Hepatocyte (in vitro differentiated cells): ENCODE measurements at regions not wholly inside any gene's neighbourhood (a gene's known extent, or its start where the extent isn't known, plus 50 kb on each side); places are given as distances from the start of the nearest gene placed in this dataset.
"Not testable (repeated sequence)": the region's sequence is repeated elsewhere in the genome, so short reads cannot be mapped to it uniquely, and the experiment has no call there.

Source experiments
- DNase-seq: peaks from one replicate; pipeline ENCODE4 v3.0.0-alpha.2; 2016; ENCODE audit warnings: low spot score
- H2AFZ ChIP-seq: fragments of 200-600 bp; sonication (generic); 2 replicates; pipeline ENCODE4 v1.6.0; 2016; ENCODE audit warnings: antibody characterized with exemption, mild to moderate bottlenecking
- H3K27ac ChIP-seq: fragments of 200-600 bp; sonication (generic); 2 replicates; pipeline ENCODE4 v1.5.1; 2016; ENCODE audit warnings: mild to moderate bottlenecking
- H3K27me3 ChIP-seq: fragments of 200-600 bp; sonication (generic); 2 replicates; pipeline ENCODE4 v1.6.1; 2016
- H3K36me3 ChIP-seq: fragments of 200-600 bp; sonication (generic); replicated peaks from 2 replicates; pipeline ENCODE4 v1.5.1; 2016; ENCODE audit warnings: low read depth; ENCODE audit not compliant: insufficient read depth
- H3K4me1 ChIP-seq: fragments of 200-600 bp; sonication (generic); 2 replicates; pipeline ENCODE4 v1.5.1; 2016; ENCODE audit warnings: mild to moderate bottlenecking, moderate library complexity; ENCODE audit not compliant: insufficient read depth
- H3K4me2 ChIP-seq: fragments of 200-600 bp; sonication (generic); 2 replicates; pipeline ENCODE4 v1.6.0; 2016
- H3K4me3 ChIP-seq: fragments of 200-600 bp; sonication (generic); 2 replicates; pipeline ENCODE4 v1.5.1; 2016; ENCODE audit warnings: mild to moderate bottlenecking
- H3K79me2 ChIP-seq: fragments of 200-600 bp; sonication (generic); 2 replicates; pipeline ENCODE4 v1.6.0; 2017; ENCODE audit warnings: mild to moderate bottlenecking
- H3K9me2 ChIP-seq: fragments of 200-600 bp; sonication (generic); replicated peaks from 2 replicates; pipeline ENCODE4 v1.6.0; 2017; ENCODE audit warnings: mild to moderate bottlenecking; ENCODE audit not compliant: insufficient read depth
- H3K9me3 ChIP-seq: fragments of 200-600 bp; sonication (generic); 2 replicates; pipeline ENCODE4 v1.5.1; 2016; ENCODE audit warnings: low read depth, mild to moderate bottlenecking
- H4K20me1 ChIP-seq: fragments of 200-600 bp; sonication (generic); 2 replicates; pipeline ENCODE4 v1.6.0; 2016; ENCODE audit warnings: mild to moderate bottlenecking; ENCODE audit not compliant: insufficient read depth, poor library complexity, severe bottlenecking
- EZH2 ChIP-seq: fragments of 200-600 bp; sonication (generic); IDR thresholded peaks from 2 replicates; pipeline ENCODE4 v1.6.1; 2016; ENCODE audit warnings: antibody characterized with exemption, mild to moderate bottlenecking, borderline replicate concordance
- EZH2phosphoT487 ChIP-seq: fragments of 200-600 bp; sonication (generic); IDR thresholded peaks from one replicate; pipeline ENCODE4 v1.6.1; 2018; ENCODE audit warnings: antibody characterized with exemption, mild to moderate bottlenecking, low read depth, moderate library complexity; ENCODE audit not compliant: unreplicated experiment, severe bottlenecking
- WGBS: methylation state at CpG from one replicate; pipeline ENCODE4 v1.1.6; 2016; ENCODE audit warnings: low lambda C conversion rate; ENCODE audit errors: missing lambda C conversion rate; 5-methylcytosine and 5-hydroxymethylcytosine counted together
- TF ChIP-seq, protein P1 (sequence below): fragments of 200-600 bp; sonication (generic); IDR thresholded peaks from 2 replicates; pipeline ENCODE4 v1.5.1; 2016; ENCODE audit warnings: antibody characterized with exemption, mild to moderate bottlenecking; ENCODE audit not compliant: poor library complexity

DNA sequence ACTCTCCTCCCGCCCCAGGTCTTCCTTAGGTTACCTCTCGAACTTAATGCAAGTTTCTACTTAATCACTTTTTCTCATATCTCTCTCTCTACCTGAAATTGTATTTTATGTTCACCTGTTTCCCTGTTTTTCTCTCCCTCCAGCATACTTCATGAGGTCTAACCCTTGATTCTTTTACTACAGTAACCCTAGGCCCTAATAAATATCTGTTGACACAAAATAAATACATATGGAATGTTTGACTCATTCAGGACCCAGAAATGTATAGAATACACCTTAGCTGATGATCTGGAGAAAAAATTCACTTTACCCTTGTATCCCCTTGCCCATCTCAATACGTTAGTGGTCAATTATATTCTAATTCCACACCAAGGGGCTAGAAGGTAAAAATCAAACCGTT is 250.9 kb upstream of the PTGER4 start:
- 95% methylated on average over 4 of the region's 4 CpGs for WGBS
- Histone ChIP-seq H3K79me2 (no peaks in the 10 kb centered on the region), H4K20me1 (no peaks in the 10 kb centered on the region), H3K9me2 (no peaks in the 10 kb centered on the region), H3K4me2 (no peak overlapping the region), H3K27ac (no peak overlapping the region), H3K4me3 (no peak overlapping the region), H3K27me3 (no peaks in the 10 kb centered on the region), H3K4me1 (no peaks in the 10 kb centered on the region), H2AFZ (no peak overlapping the region), H3K36me3 (no peaks in the 10 kb centered on the region), H3K9me3 (no peaks in the 10 kb centered on the region)
- no peak for DNase-seq
- TF ChIP-seq EZH2 (no peak), EZH2phosphoT487 (no peak)
- TF ChIP-seq, protein P1, sequence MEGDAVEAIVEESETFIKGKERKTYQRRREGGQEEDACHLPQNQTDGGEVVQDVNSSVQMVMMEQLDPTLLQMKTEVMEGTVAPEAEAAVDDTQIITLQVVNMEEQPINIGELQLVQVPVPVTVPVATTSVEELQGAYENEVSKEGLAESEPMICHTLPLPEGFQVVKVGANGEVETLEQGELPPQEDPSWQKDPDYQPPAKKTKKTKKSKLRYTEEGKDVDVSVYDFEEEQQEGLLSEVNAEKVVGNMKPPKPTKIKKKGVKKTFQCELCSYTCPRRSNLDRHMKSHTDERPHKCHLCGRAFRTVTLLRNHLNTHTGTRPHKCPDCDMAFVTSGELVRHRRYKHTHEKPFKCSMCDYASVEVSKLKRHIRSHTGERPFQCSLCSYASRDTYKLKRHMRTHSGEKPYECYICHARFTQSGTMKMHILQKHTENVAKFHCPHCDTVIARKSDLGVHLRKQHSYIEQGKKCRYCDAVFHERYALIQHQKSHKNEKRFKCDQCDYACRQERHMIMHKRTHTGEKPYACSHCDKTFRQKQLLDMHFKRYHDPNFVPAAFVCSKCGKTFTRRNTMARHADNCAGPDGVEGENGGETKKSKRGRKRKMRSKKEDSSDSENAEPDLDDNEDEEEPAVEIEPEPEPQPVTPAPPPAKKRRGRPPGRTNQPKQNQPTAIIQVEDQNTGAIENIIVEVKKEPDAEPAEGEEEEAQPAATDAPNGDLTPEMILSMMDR: no peak

DNA sequence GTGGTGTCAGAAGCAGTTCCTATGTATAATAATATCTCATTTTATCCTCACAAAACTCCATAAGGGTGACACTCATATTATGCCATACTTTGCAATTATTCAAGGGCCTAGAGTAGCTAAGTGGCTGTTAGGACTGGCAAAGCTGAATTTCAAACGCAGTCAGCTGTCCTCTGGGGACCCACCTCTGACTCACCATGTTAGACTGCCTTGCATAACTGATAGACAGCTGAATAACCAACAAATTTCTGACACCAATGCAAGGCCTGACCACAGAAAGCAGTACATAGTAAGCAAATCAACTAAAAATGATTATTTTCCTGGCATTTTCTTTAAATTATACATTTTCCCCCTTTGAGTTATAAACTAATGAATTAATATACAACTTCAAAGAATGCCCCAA is 251.6 kb upstream of the PTGER4 start:
- Histone ChIP-seq H3K36me3 (no peaks in the 10 kb centered on the region), H4K20me1 (no peaks in the 10 kb centered on the region), H3K9me2 (no peaks in the 10 kb centered on the region), H3K9me3 (no peaks in the 10 kb centered on the region), H3K4me1 (no peaks in the 10 kb centered on the region), H3K4me3 (no peak overlapping the region), H3K79me2 (no peaks in the 10 kb centered on the region), H3K27me3 (no peaks in the 10 kb centered on the region), H2AFZ (no peak overlapping the region), H3K4me2 (no peak overlapping the region), H3K27ac (no peak overlapping the region)
- TF ChIP-seq EZH2 (no peak), EZH2phosphoT487 (no peak)
- TF ChIP-seq, protein P1: no peak
- WGBS: 74% methylated on average over 1 of the region's 1 CpG
- DNase-seq: no peak

DNA sequence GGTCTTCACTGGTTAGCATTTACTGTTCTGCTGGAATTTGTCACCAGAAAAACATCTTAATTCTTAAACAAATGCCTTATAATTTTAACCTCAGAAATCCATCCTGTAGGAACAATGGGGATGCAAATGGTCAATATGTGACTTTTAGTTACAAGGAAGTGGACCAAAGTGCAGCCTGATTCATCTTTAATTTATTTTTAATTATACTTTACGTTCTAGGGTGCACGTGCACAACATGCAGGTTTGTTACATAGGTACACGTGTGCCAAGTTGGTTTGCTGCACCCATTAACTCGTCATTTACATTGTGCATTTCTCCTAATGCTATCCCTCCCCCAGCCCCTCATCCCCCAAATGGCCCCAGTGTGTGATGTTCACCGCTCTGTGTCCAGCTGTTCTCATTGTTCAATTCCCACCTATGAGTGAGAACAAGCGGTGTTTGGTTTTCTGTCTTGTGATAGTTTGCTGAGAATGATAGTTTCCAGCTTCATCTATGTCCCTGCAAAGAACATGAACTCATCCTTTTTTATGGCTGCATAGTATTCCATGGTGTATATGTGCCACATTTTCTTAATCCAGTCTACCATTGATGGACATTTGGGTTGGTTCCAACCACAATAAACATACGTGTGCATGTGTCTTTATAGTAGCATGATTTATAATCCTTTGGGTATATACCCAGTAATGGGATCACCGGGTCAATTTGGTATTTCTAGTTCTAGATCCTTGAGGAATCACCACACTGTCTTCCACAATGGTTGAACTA is 262.5 kb upstream of the PTGER4 start:
- H3K36me3 ChIP-seq, H3K4me3 ChIP-seq: not testable (repeated sequence)
- WGBS: 74% methylated on average over 8 of the region's 8 CpGs

DNA sequence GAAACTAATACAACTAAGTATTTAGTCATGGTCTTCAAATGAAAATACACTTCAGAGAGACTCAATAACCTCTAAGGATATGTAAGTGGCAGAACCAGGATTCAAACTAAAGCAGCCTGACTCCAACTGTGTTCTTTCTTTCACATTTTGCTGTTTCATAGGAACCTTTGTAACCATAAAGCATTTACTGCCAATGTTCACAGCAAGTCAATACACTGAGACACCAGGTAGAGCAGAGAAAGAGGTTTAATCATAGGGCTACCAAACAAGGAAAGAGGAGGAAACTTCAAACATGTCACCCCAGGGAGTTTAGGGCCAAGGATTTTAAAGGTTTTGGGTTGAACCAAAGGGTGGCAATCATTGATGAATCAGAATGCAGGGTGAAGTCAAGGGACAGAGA is 263.1 kb upstream of the PTGER4 start:
- no peak for DNase-seq
- H3K79me2 ChIP-seq: no peaks in the 10 kb centered on the region
- H3K27ac ChIP-seq: no peak overlapping the region
- no peak overlapping the region for H3K4me2 ChIP-seq
- no peaks in the 10 kb centered on the region for H4K20me1 ChIP-seq
- no peaks in the 10 kb centered on the region for H3K9me3 ChIP-seq
- no peaks in the 10 kb centered on the region for H3K9me2 ChIP-seq
- H3K27me3 ChIP-seq: no peaks in the 10 kb centered on the region
- H2AFZ ChIP-seq: no peak overlapping the region
- no peaks in the 10 kb centered on the region for H3K36me3 ChIP-seq
- no peaks in the 10 kb centered on the region for H3K4me1 ChIP-seq
- H3K4me3 ChIP-seq: no peak overlapping the region
- TF ChIP-seq, protein P1: no peak
- TF ChIP-seq EZH2 (no peak), EZH2phosphoT487 (no peak)

More for the DNA sequence above, 262.5 kb upstream of the PTGER4 start:
- not testable (repeated sequence) for H3K27ac ChIP-seq, H3K9me3 ChIP-seq, H3K4me1 ChIP-seq, H3K79me2 ChIP-seq, H3K4me2 ChIP-seq, H3K27me3 ChIP-seq, DNase-seq, H3K9me2 ChIP-seq, H2AFZ ChIP-seq, H4K20me1 ChIP-seq
